GM21737 (cell line): ENCODE measurements at regions not wholly inside any gene's neighbourhood (a gene's known extent, or its start where the extent isn't known, plus 50 kb on each side); places are given as distances from the start of the nearest gene placed in this dataset.
A peak's percentile ranks its signal among the peaks of the same experiment; 100 is the strongest.
"Not testable (repeated sequence)": the region's sequence is repeated elsewhere in the genome, so short reads cannot be mapped to it uniquely, and the experiment has no call there.

ENCODE experiments used
- ATAC-seq: cut with Tn5 transposase; IDR thresholded peaks from one replicate; pipeline ENCODE4 v1.9.1; 2021; ENCODE audit warnings: mild to moderate bottlenecking, moderate library complexity; ENCODE audit not compliant: unreplicated experiment

- ATAC-seq = no peak
These were observed 114.2 kb upstream of the LY86 start for GRCh38 chr6:6474170-6474920.

GRCh38 chr6:6479785-6480184 is 108.7 kb upstream of the LY86 start:
- ATAC-seq = no peak

GRCh38 chr6:6482256-6482655 is 106.3 kb upstream of the LY86 start:
- no peak for ATAC-seq

GRCh38 chr6:6483168-6483567 is 105.4 kb upstream of the LY86 start:
- ATAC-seq = no peak

- no peak for ATAC-seq
These were observed 104.8 kb upstream of the LY86 start for GRCh38 chr6:6483733-6484132.

GRCh38 chr6:6484681-6485080 is 103.8 kb upstream of the LY86 start:
- ATAC-seq = no peak

- no peak for ATAC-seq
These were observed 101.9 kb upstream of the LY86 start for GRCh38 chr6:6486595-6486994.

GRCh38 chr6:6491761-6492160 is 96.8 kb upstream of the LY86 start:
- ATAC-seq = no peak

GRCh38 chr6:6492675-6493074 is 95.8 kb upstream of the LY86 start:
- no peak for ATAC-seq

- not testable (repeated sequence) for ATAC-seq
These were observed 94.4 kb upstream of the LY86 start for GRCh38 chr6:6494139-6494538.

GRCh38 chr6:6494677-6495076 is 93.8 kb upstream of the LY86 start:
- ATAC-seq = no peak

- no peak for ATAC-seq
These were observed 92.7 kb upstream of the LY86 start for GRCh38 chr6:6495851-6496250.

- ATAC-seq = no peak
These were observed 91.0 kb upstream of the LY86 start for GRCh38 chr6:6497541-6497940.

- no peak for ATAC-seq
These were observed 90.5 kb upstream of the LY86 start for GRCh38 chr6:6497976-6498375.

- no peak for ATAC-seq
These were observed 85.3 kb upstream of the LY86 start for GRCh38 chr6:6503191-6503590.

- ATAC-seq = no peak
These were observed 83.4 kb upstream of the LY86 start for GRCh38 chr6:6505111-6505510.

GRCh38 chr6:6508643-6509042 is 79.9 kb upstream of the LY86 start:
- ATAC-seq = no peak

- ATAC-seq = no peak
These were observed 79.2 kb upstream of the LY86 start for GRCh38 chr6:6509284-6509683.

- ATAC-seq = no peak
These were observed 75.8 kb upstream of the LY86 start for GRCh38 chr6:6512711-6513110.

- ATAC-seq = peak; percentile 60
These were observed 72.6 kb upstream of the LY86 start for GRCh38 chr6:6515691-6516607.

GRCh38 chr6:6516666-6517458 is 71.7 kb upstream of the LY86 start:
- no peak for ATAC-seq
